Ovary (tissue), 3 donors: ENCODE measurements at regions not wholly inside any gene's neighbourhood (a gene's known extent, or its start where the extent isn't known, plus 50 kb on each side); places are given as distances from the start of the nearest gene placed in this dataset.

Experiments
- EP300 ChIP-seq: sonication (generic); formaldehyde crosslinking; IDR thresholded peaks from one replicate; pipeline ENCODE4 v1.6.1; 2017; ENCODE audit warnings: antibody characterized with exemption
- POLR2A ChIP-seq: fragments of 450-650 bp; IDR thresholded peaks from one replicate; pipeline ENCODE4 v1.6.1; 2017; ENCODE audit warnings: antibody characterized with exemption, mild to moderate bottlenecking, moderate library complexity
- TF ChIP-seq, protein P1 (sequence below), 3 donors: fragments of 450-650 bp in 2 of 3; fragments of 200-600 bp in 1 of 3; IDR thresholded peaks; one replicate each; pipeline versions ENCODE4 v1.5.1 to v1.8.0; 2016 to 2022; ENCODE audit warnings: antibody characterized with exemption in 3 of 3, mild to moderate bottlenecking in 1 of 3
- donor health status: DM: no; HTN: no; CAD: no.

DNA sequence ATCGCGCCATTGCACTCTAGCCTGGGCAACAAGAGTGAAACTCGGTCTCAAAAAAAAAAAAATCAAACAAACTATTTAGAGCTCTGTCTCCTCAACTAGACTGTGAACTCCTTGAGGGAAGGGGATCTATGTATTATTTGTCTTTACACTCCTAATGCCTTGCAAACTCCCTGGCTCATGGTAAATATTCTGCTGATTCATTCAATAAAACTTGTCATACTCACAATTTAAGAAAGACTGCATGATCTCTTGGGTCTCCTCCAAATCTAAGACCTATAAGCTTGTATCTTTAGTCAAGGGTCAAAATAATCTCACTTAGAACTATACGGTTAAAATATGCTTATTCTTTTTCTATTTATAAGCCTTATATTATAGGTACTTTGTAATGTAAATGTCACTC lies 90.3 kb upstream of the NR5A2 start:
- TF ChIP-seq, protein P1, sequence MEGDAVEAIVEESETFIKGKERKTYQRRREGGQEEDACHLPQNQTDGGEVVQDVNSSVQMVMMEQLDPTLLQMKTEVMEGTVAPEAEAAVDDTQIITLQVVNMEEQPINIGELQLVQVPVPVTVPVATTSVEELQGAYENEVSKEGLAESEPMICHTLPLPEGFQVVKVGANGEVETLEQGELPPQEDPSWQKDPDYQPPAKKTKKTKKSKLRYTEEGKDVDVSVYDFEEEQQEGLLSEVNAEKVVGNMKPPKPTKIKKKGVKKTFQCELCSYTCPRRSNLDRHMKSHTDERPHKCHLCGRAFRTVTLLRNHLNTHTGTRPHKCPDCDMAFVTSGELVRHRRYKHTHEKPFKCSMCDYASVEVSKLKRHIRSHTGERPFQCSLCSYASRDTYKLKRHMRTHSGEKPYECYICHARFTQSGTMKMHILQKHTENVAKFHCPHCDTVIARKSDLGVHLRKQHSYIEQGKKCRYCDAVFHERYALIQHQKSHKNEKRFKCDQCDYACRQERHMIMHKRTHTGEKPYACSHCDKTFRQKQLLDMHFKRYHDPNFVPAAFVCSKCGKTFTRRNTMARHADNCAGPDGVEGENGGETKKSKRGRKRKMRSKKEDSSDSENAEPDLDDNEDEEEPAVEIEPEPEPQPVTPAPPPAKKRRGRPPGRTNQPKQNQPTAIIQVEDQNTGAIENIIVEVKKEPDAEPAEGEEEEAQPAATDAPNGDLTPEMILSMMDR (IDR thresholded peaks at IDR 0.05), result no peak
- TF ChIP-seq EP300 (no peak), POLR2A (no peak)
